Fibroblast of skin of right biceps (primary cell): ENCODE measurements at regions not wholly inside any gene's neighbourhood (a gene's known extent, or its start where the extent isn't known, plus 50 kb on each side); places are given as distances from the start of the nearest gene placed in this dataset.
"Not testable (repeated sequence)": the region's sequence is repeated elsewhere in the genome, so short reads cannot be mapped to it uniquely, and the experiment has no call there.

Experiments used
- DNase-seq: peaks from one replicate; pipeline ENCODE4 v3.0.0-alpha.2; 2013

DNA sequence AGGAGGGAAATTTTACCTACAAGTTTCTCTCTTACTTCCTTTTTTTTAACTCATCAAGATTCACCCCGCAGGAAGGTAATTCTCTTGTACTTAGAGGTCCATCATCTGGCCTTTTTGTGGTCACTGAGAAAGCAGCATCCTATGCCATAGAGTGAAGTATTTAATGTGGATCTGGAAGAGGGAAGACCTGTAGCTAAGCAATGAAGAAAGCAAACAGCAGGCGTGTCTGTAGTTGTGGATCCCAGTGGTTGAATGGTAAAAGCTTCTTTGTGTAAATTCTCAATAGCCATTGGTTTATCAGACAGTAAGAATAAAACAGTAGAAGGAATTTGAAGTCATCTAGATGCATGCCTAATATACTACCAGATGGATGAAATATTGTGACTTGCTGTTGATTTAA, 196.4 kb downstream of the ANKRD7 start:
- no peak for DNase-seq

DNA sequence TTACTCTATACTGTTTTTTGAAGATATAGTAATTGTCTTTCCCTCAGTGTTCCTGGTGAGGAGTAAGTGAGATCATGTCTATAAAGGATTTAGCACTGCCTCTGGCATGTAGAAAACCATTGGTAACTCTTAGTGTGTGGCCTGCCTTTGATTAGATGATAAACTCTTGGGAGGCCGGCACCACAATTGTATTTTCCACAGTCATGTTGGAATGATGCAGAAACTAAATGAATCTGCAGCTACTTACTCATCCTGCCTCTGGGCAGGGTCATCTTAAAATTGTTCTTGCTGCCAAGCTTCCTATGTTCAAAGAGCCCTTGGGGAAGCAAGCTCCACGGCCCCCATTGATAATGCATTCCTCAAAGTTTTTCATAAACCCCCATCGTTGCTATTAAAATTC, 204.6 kb downstream of the ANKRD7 start:
- DNase-seq: no peak

GRCh38 chr7:118436663-118437062, 212.2 kb downstream of the ANKRD7 start:
- DNase-seq: no peak

GRCh38 chr7:118449030-118449429, 224.5 kb downstream of the ANKRD7 start:
- DNase-seq: not testable (repeated sequence)

DNA sequence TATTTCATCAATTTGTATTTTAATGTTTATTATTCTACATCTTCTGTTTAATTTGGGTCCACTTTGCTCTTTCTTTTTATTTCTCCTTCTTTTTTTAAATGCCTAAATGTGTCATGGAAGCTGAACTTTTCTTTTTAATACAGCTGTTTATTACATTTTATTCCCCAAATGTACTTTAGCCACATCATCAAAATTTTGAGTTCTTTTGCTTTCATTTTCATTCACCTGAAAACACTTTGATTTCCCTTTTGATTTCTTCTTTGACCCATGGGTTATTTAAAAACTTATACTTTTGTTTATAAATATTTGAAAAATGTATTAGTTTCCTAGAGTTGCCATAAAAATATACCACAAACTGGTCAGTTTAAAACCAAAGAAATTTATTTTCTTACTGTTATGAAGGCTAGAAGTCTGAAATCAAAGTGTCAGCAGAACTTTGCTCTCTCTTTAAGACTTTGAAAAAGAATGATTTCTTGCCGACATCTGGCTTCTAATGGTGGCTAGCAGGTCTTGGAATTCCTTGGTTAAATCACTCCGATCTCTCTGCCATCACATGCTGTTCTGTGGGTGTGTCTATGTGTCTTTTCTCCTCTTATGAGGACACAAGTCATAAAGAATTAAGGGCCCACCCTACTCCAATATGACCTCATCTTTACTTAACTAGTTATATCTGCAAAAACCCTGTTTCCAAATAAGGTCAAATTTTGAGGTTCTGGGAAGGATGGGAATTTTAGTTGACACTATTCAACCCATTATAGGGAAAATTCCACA, 225.5 kb downstream of the ANKRD7 start:
- no peak for DNase-seq

GRCh38 chr7:118452128-118452527, 227.6 kb downstream of the ANKRD7 start:
- DNase-seq: no peak

- DNase-seq: no peak
These were observed 242.9 kb downstream of the ANKRD7 start for GRCh38 chr7:118467381-118467780.

DNA sequence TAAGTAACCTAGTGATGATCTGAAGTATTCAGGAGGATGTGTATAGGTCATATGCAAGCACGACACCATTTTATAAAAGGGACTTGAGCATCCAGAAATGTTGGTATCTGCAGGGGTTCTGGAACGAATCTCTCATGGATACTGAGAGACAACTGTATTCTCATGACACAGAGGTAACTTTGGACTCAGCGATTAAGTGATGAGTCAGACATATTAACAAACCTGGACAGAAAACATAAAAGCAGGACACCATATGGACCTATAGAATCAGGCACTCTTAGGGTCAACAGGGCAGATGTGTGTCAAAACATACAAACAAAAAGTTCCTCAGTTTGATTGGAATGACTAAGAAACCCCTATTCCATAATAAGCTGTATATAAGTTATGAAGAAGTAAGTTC, 248.1 kb downstream of the ANKRD7 start:
- DNase-seq: no peak

DNA sequence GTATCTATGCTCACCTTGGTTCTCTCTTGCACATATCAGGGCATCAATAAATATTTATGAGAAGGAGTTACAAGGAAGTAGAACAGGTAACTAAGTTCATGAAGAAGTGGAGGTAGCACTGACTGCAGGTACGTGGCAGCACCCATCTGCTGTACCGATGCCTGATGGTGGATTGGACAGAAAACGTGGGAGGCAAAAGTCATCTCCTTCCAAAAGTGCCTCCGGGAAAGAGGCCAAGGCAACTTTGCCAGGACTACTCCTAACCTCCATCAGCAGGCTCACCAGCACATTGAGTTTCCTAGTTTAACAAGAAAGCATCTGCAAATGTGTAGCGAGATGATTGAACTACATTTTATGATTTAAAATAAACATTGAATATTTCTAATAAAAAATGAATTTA, 248.8 kb downstream of the ANKRD7 start:
- DNase-seq: no peak

DNA sequence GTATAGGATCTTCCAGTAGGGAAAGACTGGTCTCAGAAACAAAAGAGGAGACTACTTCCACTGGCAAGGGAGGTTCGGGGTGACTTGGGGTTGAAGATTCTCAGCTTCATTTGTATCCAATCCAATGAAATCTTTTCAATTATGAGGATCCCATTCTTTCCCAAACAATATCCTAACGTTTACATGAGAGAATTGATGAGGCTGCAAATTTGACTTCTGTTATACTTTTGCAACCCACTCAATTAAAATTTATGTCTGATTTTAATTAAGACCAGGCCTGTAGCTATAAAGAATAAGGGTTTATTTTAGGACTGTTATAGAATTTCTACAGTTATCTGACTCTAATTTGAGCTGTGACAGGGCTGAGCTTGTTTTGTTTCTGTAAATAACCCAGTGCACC, 251.5 kb downstream of the ANKRD7 start:
- DNase-seq: no peak

DNA sequence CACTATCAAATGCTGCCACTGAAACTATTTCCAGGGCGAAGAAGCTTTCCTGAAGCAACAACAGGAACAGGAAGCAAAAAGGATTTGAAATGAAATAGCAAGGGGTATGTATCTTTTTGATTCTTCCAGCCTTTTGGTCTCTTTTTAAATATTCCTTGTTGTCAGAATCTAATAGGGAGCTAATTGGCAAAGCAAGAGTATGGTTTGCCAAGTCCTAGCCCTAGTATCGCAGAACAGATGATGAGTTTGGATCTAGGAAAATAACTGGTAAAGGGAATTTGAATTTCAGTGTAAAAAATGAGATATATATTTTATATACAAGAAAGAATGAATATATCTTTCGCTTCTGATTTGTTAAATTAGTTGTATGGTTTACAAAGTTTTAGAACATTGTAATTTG, 252.5 kb downstream of the ANKRD7 start:
- no peak for DNase-seq

GRCh38 chr7:118478236-118478635, 253.7 kb downstream of the ANKRD7 start:
- DNase-seq: no peak

DNA sequence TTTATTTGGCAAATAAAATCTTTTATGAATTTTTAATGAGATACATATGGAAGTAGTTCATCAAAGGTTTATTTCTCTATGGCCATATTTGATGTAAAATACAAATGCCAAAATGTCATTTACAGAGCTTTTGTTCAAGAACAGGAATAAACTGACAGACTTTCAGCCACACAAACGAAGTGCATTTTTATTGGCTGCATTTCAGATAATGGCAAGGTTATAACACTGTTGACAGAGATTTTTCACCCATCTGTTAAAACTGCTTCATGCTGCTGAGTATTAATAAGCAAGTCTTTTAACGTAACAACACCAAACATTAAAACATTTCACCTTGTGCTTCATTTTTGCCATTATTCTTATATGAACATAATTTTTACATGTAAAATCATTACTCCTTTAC, 254.4 kb downstream of the ANKRD7 start:
- DNase-seq: no peak

DNA sequence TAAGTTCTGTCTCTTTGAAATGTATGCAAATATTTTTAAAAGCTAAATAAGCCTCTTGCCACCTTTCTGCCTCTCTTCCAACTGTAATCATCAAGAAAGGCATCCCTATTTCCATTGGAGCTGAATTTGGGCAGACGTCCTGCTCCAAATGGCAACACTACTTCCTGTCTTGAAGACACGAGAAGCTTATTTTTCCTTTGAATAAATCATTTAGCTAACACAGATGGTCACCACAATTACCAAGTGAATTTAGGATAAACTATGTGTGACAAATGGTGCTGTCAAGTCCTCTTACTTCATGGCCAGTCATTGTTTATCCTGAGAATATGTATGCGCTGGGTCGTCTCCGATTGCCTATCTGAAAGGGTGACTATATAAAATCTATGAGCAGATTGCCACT, 268.0 kb downstream of the ANKRD7 start:
- no peak for DNase-seq

DNA sequence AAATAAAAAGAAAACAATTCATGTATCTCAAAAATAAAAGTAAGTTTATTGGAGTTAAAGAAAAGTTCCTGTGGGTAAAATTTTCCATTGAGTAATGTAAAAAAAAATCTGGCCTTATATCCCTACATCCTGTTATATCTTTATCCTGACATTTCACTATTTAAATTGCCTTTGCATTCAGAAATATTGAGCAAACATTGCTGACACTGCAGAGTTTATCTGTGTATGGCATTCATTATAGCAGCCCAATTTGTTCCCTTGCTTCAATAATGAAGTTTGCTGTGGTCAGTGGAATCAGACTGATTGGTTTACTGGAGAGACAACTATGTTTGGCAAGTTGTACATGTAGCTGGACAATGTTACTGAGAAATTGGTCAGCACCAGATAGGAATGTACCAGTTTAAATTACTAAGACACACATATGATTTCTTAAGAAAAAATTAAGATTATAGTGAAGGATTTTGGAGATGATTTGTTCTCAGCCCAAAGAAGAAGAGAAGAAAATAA, 271.7 kb downstream of the ANKRD7 start:
- no peak for DNase-seq

DNA sequence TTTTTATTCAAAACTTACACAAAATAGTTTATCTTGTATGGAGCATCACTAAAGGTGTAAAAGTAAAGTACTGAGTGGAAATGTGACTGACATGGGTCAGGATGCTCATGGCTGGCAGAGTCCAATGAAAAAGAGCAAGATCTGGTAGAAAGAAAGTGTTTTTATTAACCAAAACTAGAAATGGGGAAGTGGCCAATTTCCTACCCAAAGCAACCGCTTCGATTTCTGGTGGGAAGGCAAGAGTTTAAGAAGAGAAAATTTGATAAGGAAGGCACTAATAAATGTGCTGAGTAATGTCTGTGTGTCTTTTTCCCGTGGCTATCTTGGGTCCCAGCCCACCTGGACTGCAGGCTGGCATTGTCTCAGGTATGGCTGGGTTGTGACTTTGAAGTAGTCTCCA, 277.7 kb downstream of the ANKRD7 start:
- DNase-seq: no peak

GRCh38 chr7:118511146-118511545, 286.6 kb downstream of the ANKRD7 start:
- no peak for DNase-seq

GRCh38 chr7:118517275-118517674, 292.8 kb downstream of the ANKRD7 start:
- no peak for DNase-seq

GRCh38 chr7:118525020-118525419, 300.5 kb downstream of the ANKRD7 start:
- no peak for DNase-seq

DNA sequence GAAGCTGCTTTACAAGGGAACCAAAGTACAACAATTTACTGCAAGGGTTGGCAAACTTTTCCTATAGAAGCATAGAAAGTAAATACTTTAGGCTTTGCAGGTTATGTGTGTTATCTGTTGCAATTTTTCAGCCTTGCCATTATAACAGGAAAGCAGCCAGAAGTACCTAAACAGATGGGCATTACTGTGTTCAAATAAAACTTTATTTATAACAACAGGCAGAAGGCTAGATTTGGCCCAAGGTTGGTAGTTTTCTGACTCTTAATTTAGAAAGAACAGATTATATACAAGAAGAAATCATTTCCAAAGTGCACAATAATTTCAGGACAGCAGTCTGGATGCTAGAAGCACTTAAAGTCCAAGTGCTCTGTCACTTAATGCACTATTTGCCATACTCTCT, 307.1 kb downstream of the ANKRD7 start:
- no peak for DNase-seq

DNA sequence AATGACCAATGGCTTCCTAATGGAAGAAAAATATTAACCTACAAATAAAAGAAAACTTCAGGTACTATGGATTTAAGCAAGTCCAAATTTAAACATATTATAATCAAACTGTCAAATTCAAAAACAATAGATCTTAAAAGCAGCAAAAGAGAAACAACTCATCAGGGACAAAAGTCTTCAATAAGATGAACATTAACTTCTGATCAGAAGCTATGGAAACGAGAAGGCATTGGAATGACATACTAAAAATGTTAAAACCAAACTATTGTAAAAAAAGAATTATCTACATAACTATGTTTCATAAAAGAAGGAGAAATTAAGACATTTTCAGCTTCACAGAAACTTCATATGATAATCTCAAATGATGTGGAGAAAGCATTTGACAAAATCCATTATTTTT, 334.7 kb downstream of the ANKRD7 start:
- DNase-seq: no peak

- DNase-seq: no peak
These were observed 338.8 kb downstream of the ANKRD7 start for GRCh38 chr7:118563311-118563710.

GRCh38 chr7:118572604-118573003, 348.1 kb downstream of the ANKRD7 start:
- no peak for DNase-seq

DNA sequence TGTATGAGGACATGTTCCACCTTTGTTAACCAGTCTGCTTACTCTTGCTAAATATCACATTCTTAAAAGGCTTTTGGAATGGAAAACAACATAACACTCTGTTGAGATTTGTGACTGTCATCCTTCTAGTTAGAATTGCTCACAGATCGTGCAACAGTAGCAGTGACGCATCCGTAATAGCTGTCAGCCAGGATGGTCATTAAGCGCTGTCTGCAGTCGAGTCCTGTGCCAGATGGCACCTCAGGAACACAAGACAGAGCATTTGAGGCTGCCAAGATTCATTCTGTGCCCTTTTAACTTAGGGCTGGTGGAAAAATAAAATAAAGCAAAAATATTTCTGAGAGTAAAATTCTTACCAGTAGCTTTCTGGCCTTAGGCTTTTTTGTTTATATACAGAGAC, 348.6 kb downstream of the ANKRD7 start:
- peak; percentile 3 for DNase-seq

DNA sequence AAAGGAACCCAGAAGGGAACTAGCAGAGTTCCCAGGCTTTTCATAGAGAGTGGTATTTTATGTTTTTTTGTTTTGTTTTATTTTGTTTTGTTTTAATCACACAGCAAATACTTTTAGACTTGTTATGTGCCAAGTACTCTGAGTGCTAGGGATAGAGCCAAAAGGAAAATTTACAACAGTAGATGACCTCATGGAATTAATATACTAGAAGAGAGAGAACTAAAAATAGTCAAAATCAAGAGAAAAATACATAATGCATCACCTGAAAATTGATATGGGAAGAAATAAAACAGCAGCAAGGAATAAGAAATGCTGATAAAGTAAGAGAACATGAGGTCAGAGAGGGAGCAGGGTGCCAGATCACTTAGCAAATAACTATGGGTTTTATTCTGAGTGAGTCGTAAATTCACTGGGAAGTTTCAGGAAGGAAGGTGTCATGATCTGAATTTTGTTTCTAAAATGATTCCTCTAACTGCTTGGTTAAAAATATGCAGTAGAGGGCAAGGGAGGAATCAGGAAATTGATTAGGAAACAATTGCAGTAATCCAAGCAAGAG, 351.0 kb downstream of the ANKRD7 start:
- no peak for DNase-seq
